Kidney (tissue), 13 donors: ENCODE measurements at regions not wholly inside any gene's neighbourhood (a gene's known extent, or its start where the extent isn't known, plus 50 kb on each side); places are given as distances from the start of the nearest gene placed in this dataset.
A peak's percentile ranks its signal among the peaks of the same experiment; 100 is the strongest.

Experiments used
- DNase-seq, 5 donors: peaks; one replicate each; pipeline ENCODE4 v3.0.0-alpha.2; 2013 to 2020
- FAIRE-seq: peaks from 2 replicates; lab custom pipeline; 2012; peaks lifted over from hg19 to GRCh38; lab: Jason Lieb, UNC
- H3K27ac ChIP-seq, 2 donors: one replicate each; pipeline ENCODE4 v1.7.0; 2013; ENCODE audit warnings: low read depth in 2 of 2, low read length in 2 of 2, inconsistent platforms in 1 of 2
- H3K27me3 ChIP-seq: one replicate; pipeline ENCODE4 v1.7.1; 2013; ENCODE audit warnings: low read length, inconsistent platforms; ENCODE audit not compliant: control insufficient read depth, insufficient read depth
- H3K36me3 ChIP-seq, 3 donors: one replicate each; pipeline versions ENCODE4 v1.7.0 to v1.7.1; 2013; ENCODE audit warnings: low read length in 3 of 3, control low read depth in 1 of 3, inconsistent platforms in 1 of 3; ENCODE audit not compliant: insufficient read depth in 3 of 3, control insufficient read depth in 2 of 3
- H3K4me1 ChIP-seq, 3 donors: one replicate each; pipeline versions ENCODE4 v1.7.0 to v1.7.1; 2013; ENCODE audit warnings: low read length in 3 of 3, inconsistent platforms in 1 of 3, low read depth in 1 of 3; ENCODE audit not compliant: control insufficient read depth in 2 of 3, insufficient read depth in 2 of 3
- H3K4me3 ChIP-seq, 3 donors: one replicate each; pipeline versions ENCODE4 v1.7.0 to v1.8.1; 2013; ENCODE audit warnings: low read length in 3 of 3, control low read depth in 1 of 3, inconsistent platforms in 1 of 3
- H3K9ac ChIP-seq, 3 donors: one replicate each; pipeline versions ENCODE4 v1.7.0 to v1.7.1; 2013; ENCODE audit warnings: low read length in 3 of 3, control low read depth in 1 of 3, inconsistent platforms in 1 of 3
- H3K9me3 ChIP-seq, 3 donors: one replicate each; pipeline versions ENCODE4 v1.7.0 to v1.7.1; 2013; ENCODE audit warnings: low read length in 3 of 3, control low read depth in 1 of 3, inconsistent platforms in 1 of 3; ENCODE audit not compliant: control insufficient read depth in 2 of 3, insufficient read depth in 1 of 3
- intact Hi-C: fragments of 100-400 bp; cut with DNase I; formaldehyde crosslinking; loops from one replicate; pipeline ENCODE4 v1.11.1; 2022
- TF ChIP-seq, protein P1 (sequence below): IDR thresholded peaks from 3 replicates; pipeline ENCODE4 v1.5.1; 2012; ENCODE audit warnings: mild to moderate bottlenecking, moderate library complexity, borderline replicate concordance; ENCODE audit not compliant: insufficient read depth; ENCODE audit errors: extremely low read depth
- donor health status: control.
- donor health status: control.
- donor health status: control.
- donor health status: control.
- donor health status: control.
- donor health status: DM: yes; HTN: yes; CAD: no.
- donor health status: Normal renal cell carcinoma (clear cell type).

- TF ChIP-seq, protein P1, sequence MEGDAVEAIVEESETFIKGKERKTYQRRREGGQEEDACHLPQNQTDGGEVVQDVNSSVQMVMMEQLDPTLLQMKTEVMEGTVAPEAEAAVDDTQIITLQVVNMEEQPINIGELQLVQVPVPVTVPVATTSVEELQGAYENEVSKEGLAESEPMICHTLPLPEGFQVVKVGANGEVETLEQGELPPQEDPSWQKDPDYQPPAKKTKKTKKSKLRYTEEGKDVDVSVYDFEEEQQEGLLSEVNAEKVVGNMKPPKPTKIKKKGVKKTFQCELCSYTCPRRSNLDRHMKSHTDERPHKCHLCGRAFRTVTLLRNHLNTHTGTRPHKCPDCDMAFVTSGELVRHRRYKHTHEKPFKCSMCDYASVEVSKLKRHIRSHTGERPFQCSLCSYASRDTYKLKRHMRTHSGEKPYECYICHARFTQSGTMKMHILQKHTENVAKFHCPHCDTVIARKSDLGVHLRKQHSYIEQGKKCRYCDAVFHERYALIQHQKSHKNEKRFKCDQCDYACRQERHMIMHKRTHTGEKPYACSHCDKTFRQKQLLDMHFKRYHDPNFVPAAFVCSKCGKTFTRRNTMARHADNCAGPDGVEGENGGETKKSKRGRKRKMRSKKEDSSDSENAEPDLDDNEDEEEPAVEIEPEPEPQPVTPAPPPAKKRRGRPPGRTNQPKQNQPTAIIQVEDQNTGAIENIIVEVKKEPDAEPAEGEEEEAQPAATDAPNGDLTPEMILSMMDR: no peak
- DNase-seq (peak in 1 of 5 donors; percentile 57), FAIRE-seq (no peak)
- H3K27me3 ChIP-seq: no peaks in the 10 kb centered on the region
- H3K9me3 ChIP-seq: no peaks in the 10 kb centered on the region
- H3K9ac ChIP-seq: no peak overlapping the region
- intact Hi-C loops: no loop called here
- H3K27ac ChIP-seq: no peak overlapping the region
- H3K4me1 ChIP-seq: peaks cover 0 to 7% (median 3%) of the 10 kb centered on the region in 3 donors
- H3K4me3 ChIP-seq: no peak overlapping the region
- H3K36me3 ChIP-seq: no peaks in the 10 kb centered on the region
These were observed 364.6 kb downstream of the SHQ1 start for GRCh38 chr3:72483554-72484104.

GRCh38 chr3:72482589-72483321, 365.5 kb downstream of the SHQ1 start:
- no peaks in the 10 kb centered on the region for H3K27me3 ChIP-seq
- intact Hi-C loops: no loop called here
- peak overlapping the region in 1 of 3 donors; percentile 40 for H3K9ac ChIP-seq
- TF ChIP-seq, protein P1: no peak
- H3K4me1 ChIP-seq: peaks cover 0 to 7% (median 3%) of the 10 kb centered on the region in 3 donors
- FAIRE-seq (peak; percentile 73), DNase-seq (peak; percentile 50 to 87 (median 60))
- no peaks in the 10 kb centered on the region for H3K9me3 ChIP-seq
- H3K36me3 ChIP-seq: no peaks in the 10 kb centered on the region
- peak overlapping the region; percentile 57 to 66 for H3K27ac ChIP-seq
- H3K4me3 ChIP-seq: peak overlapping the region in 2 of 3 donors; percentile 21 to 35

DNA sequence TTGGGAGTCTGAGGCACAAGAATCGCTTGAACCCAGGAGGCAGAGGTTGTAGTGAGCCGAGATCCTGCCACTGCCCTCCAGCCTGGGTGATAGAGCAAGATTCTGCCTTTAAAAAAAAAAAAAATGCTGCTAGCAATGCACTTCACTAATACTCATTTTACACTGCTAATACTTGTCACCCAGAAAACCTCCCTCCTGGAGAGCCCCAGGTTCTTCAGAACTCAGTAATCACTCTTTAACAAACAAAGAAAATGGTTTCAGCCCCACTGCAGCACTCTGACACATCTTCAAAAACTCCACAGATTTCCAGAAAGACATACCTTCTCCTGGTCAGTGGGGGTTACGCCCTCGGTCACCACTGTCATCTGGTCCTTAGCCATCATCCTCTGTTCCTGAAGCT, 366.7 kb downstream of the SHQ1 start:
- Histone ChIP-seq H3K9me3 (no peaks in the 10 kb centered on the region), H3K36me3 (no peaks in the 10 kb centered on the region), H3K9ac (no peak overlapping the region), H3K27me3 (no peaks in the 10 kb centered on the region), H3K27ac (no peak overlapping the region), H3K4me1 (peaks cover 0 to 3% (median 3%) of the 10 kb centered on the region in 3 donors), H3K4me3 (no peak overlapping the region)
- DNase-seq: no peak
- TF ChIP-seq, protein P1: no peak
- intact Hi-C loops: no loop called here
- FAIRE-seq: no peak
